PC-9 (cell line): ENCODE measurements at regions not wholly inside any gene's neighbourhood (a gene's known extent, or its start where the extent isn't known, plus 50 kb on each side); places are given as distances from the start of the nearest gene placed in this dataset.

Source experiments
- BruUV-seq: library from RNA; stranded (reverse); fragments of 400-500 nt; replicated peaks from 2 replicates; lab custom pipeline; 2021; lab: Mats Ljungman, UMichigan
- CTCF ChIA-PET: fragments of 300-600 bp; sonication (Branson Sonifier 250); formaldehyde crosslinking; loops from one replicate; lab custom pipeline; 2022; ENCODE audit warnings: antibody characterized with exemption; lab: Charles Lee
- POLR2A ChIA-PET: fragments of 300-600 bp; sonication (Branson Sonifier 250); formaldehyde crosslinking; loops from one replicate; lab custom pipeline; 2022; ENCODE audit warnings: antibody characterized with exemption; ENCODE audit not compliant: unreplicated experiment; lab: Charles Lee
- DNase-seq, 2 experiments: peaks; one replicate each; pipeline versions ENCODE4 v3.0.0 to v3.0.0-alpha.2; 2015 to 2022; ENCODE audit warnings: mixed read lengths in 1 of 2
- H2AFZ ChIP-seq: fragments of 200-600 bp; sonication (generic); 2 replicates; pipeline ENCODE4 v1.8.1; 2017; ENCODE audit warnings: antibody characterized with exemption
- H3F3A ChIP-seq: fragments of 200-600 bp; sonication (generic); 2 replicates; pipeline ENCODE4 v1.8.1; 2017; ENCODE audit warnings: antibody characterized with exemption, mild to moderate bottlenecking, low read depth; ENCODE audit not compliant: insufficient read depth
- H3K27ac ChIP-seq: fragments of 200-600 bp; sonication (generic); 2 replicates; pipeline ENCODE4 v1.6.1; 2016; ENCODE audit warnings: mixed run types
- H3K27me3 ChIP-seq: fragments of 200-600 bp; sonication (generic); 2 replicates; pipeline ENCODE4 v1.6.1; 2016; ENCODE audit warnings: low read depth, mixed run types; ENCODE audit not compliant: insufficient read depth
- H3K36me3 ChIP-seq: fragments of 200-600 bp; sonication (generic); 2 replicates; pipeline ENCODE4 v1.6.1; 2016; ENCODE audit warnings: low read depth, mixed run types
- H3K4me1 ChIP-seq: fragments of 200-600 bp; sonication (generic); replicated peaks from 2 replicates; pipeline ENCODE4 v1.6.1; 2016; ENCODE audit warnings: mixed run types; ENCODE audit not compliant: insufficient read depth
- H3K4me2 ChIP-seq: fragments of 200-600 bp; sonication (generic); 2 replicates; pipeline ENCODE4 v1.6.1; 2017; ENCODE audit warnings: mixed run types
- H3K4me3 ChIP-seq: fragments of 200-600 bp; sonication (generic); 2 replicates; pipeline ENCODE4 v1.6.1; 2016; ENCODE audit warnings: mixed run types
- H3K79me2 ChIP-seq: fragments of 200-600 bp; sonication (generic); 2 replicates; pipeline ENCODE4 v1.6.1; 2017; ENCODE audit warnings: low read depth, mixed run types
- H3K9me2 ChIP-seq: fragments of 200-600 bp; sonication (generic); 2 replicates; pipeline ENCODE4 v1.8.1; 2017; ENCODE audit warnings: mild to moderate bottlenecking; ENCODE audit not compliant: insufficient read depth
- H3K9me3 ChIP-seq: fragments of 200-600 bp; sonication (generic); 2 replicates; pipeline ENCODE4 v1.8.1; 2016; ENCODE audit warnings: low read depth; ENCODE audit not compliant: insufficient read depth
- H4K20me1 ChIP-seq: fragments of 200-600 bp; sonication (generic); 2 replicates; pipeline ENCODE4 v1.8.1; 2017; ENCODE audit not compliant: insufficient read depth
- CTCF ChIP-seq: fragments of 200-600 bp; sonication (generic); conservative IDR thresholded peaks from 2 replicates; pipeline ENCODE4 v1.6.1; 2017; ENCODE audit warnings: mixed run types, antibody characterized with exemption, mild to moderate bottlenecking, moderate library complexity
- EZH2 ChIP-seq: fragments of 200-600 bp; sonication (generic); IDR thresholded peaks from 2 replicates; pipeline ENCODE4 v1.8.0; 2017; ENCODE audit warnings: antibody characterized with exemption, low read depth
- intact Hi-C: fragments of 100-400 bp; cut with micrococcal nuclease; formaldehyde crosslinking; loops from one replicate; pipeline ENCODE4 v1.10.0; 2022; ENCODE audit not compliant: unreplicated experiment

- intact Hi-C loops, result no loop called here
- TF ChIP-seq EZH2 (no peak), CTCF (no peak)
- CTCF ChIA-PET, result no interaction called here
- no TSS peak for BruUV-seq
- no peaks in the 10 kb centered on the region for H3K36me3 ChIP-seq
- POLR2A ChIA-PET, result no interaction called here
- H3F3A ChIP-seq, result no peaks in the 10 kb centered on the region
- H4K20me1 ChIP-seq, result no peaks in the 10 kb centered on the region
- no peak for DNase-seq
- H3K27me3 ChIP-seq, result 0 out of 2 replicates have a peak, but pooled peaks cover 3% of the 10 kb centered on the region
- no peak overlapping the region for H3K4me2 ChIP-seq
- H3K9me3 ChIP-seq, result no peaks in the 10 kb centered on the region
- H3K9me2 ChIP-seq, result no peaks in the 10 kb centered on the region
- no peak overlapping the region for H3K4me3 ChIP-seq
- no peaks in the 10 kb centered on the region for H3K79me2 ChIP-seq
- H2AFZ ChIP-seq, result no peak overlapping the region
- no peak overlapping the region for H3K27ac ChIP-seq
- H3K4me1 ChIP-seq, result no peaks in the 10 kb centered on the region
These were observed 525.0 kb upstream of the ADARB2 start for GRCh38 chr10:2262333-2262732.

GRCh38 chr10:2256241-2256640, 518.9 kb upstream of the ADARB2 start:
- Histone ChIP-seq H3K9me2 (no peaks in the 10 kb centered on the region), H3K36me3 (no peaks in the 10 kb centered on the region), H3F3A (no peaks in the 10 kb centered on the region), H4K20me1 (no peaks in the 10 kb centered on the region), H3K27me3 (no peaks in the 10 kb centered on the region), H3K4me3 (no peak overlapping the region), H3K27ac (no peak overlapping the region), H3K4me2 (no peak overlapping the region), H2AFZ (no peak overlapping the region), H3K4me1 (no peaks in the 10 kb centered on the region), H3K79me2 (no peaks in the 10 kb centered on the region), H3K9me3 (no peaks in the 10 kb centered on the region)
- intact Hi-C loops, result no loop called here
- no peak for DNase-seq
- ChIA-PET CTCF (no interaction called here), POLR2A (no interaction called here)
- BruUV-seq, result no TSS peak
- no peak for TF ChIP-seq EZH2
- no peak for TF ChIP-seq CTCF

GRCh38 chr10:2252096-2252495, 514.8 kb upstream of the ADARB2 start:
- no peaks in the 10 kb centered on the region for H3K9me2 ChIP-seq
- no peak overlapping the region for H3K4me3 ChIP-seq
- H2AFZ ChIP-seq, result no peak overlapping the region
- H3K27me3 ChIP-seq, result peaks cover 4% of the 10 kb centered on the region; the same call in 1 of the 2 replicates
- no peaks in the 10 kb centered on the region for H3K4me1 ChIP-seq
- H3K4me2 ChIP-seq, result no peak overlapping the region
- H4K20me1 ChIP-seq, result no peaks in the 10 kb centered on the region
- H3K36me3 ChIP-seq, result no peaks in the 10 kb centered on the region
- H3K27ac ChIP-seq, result no peak overlapping the region
- intact Hi-C loops, result no loop called here
- no peaks in the 10 kb centered on the region for H3K79me2 ChIP-seq
- no TSS peak for BruUV-seq
- CTCF ChIA-PET, result no interaction called here
- POLR2A ChIA-PET, result no interaction called here
- DNase-seq, result no peak
- H3F3A ChIP-seq, result no peaks in the 10 kb centered on the region
- TF ChIP-seq EZH2, result no peak
- TF ChIP-seq CTCF, result no peak
- H3K9me3 ChIP-seq, result no peaks in the 10 kb centered on the region
